ENCODE measurements at regions not wholly inside any gene's neighbourhood (a gene's known extent, or its start where the extent isn't known, plus 50 kb on each side); places are given as distances from the start of the nearest gene placed in this dataset.

- no peak for DNase-seq
These were observed 310.1 kb upstream of the MSX2 start for GRCh38 chr5:174414315-174414710.

DNA sequence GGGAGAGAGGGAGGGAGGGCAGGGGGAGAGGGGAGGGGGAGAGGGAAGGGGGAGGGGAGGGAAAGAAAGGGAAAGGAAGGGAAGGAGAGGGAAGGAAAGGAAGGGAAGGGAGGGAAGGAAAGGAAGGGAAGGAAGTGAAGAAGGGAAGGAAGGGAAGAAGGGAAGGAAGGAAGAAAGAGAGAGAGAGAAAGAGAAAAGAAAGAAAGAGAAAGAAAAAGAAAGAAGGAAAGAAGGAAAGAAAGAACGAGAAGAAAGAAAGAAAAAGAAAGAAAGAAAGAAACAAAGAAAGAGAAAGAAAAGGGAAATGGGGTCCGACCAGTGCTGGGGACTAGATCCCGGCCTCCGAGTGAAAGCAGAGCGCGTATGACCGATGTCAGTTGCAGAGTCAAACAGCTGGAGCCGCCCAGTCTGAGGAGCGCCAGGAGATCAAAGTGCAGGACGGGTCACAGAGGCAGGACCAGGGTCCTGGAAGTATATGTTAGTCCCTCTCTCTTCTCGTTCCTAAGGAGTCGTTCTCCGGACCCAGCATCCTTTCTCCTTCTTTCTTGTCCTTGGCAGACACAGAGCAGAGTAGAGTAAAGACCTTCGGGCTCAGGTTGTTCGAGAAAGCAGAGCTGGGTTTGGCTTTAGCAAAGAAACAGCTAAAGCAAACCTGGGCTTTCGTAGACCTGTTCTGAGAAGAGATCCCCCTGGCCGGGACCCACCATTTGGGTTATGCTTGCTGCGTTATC is 305.4 kb upstream of the MSX2 start:
- no peak for DNase-seq

DNA sequence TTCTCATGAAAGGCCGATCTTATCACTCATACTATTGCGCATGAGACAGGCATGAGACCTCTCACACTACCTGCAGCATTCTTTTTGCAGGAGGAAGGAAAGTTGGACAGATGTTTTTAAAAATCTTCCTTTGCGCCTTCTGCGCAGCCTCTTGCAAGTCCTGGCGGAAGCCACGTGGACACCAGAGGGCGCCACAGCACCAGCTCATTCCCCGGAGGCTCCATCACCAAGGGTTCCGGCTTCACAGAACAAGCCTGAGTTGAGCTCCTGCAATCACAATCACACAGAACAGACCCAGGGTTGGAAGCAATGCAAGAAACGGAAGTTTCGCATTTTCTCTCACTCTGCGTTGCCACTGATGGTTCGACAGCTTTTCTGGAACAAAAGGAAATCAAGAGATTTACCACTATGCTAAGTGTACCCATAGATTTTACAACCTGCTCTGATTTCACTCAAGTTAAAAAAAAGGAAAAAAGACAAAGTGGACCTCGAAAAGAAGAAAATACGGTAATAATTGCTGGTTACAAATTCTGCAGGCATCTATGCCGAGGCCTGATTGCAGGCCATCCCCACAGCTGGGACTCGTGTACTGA is 304.7 kb upstream of the MSX2 start:
- DNase-seq = peak; percentile 75

DNA sequence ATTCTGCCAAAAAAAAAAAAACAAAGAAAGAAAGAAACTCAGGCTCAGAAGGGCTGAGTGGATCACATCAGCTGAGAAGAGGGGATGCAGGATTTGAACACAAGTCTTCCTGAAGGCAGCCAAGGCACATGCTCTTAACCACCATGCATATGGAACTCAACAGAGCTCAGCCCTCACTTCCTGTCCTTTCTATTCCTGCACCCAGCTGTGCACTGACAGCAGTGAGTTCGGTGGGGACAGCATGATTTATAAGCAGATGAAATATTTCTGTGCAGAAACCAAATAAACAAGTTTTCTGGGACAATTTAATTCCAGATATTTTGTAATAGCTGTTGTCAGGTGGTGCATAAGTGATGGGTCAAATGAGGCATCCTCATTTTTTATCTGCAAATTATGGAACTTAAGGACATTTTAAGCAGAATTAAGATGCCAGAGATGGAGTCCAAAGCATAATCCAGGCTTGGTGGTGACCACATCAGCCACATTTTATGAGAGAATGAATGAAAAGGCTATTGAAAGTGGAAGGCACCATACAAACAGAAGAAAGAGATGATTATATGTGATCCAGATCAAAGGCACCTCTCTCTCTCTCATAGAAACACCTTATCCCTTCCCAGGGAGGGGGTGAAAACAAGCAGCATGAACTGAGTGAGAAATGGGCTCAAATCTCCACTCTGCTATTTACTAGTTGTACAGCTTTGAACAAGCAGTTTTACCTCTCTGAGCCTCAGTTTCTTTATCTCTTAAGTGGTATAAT is 303.6 kb upstream of the MSX2 start:
- DNase-seq = no peak

- DNase-seq = no peak
These were observed 303.0 kb upstream of the MSX2 start for GRCh38 chr5:174421408-174421805.

DNA sequence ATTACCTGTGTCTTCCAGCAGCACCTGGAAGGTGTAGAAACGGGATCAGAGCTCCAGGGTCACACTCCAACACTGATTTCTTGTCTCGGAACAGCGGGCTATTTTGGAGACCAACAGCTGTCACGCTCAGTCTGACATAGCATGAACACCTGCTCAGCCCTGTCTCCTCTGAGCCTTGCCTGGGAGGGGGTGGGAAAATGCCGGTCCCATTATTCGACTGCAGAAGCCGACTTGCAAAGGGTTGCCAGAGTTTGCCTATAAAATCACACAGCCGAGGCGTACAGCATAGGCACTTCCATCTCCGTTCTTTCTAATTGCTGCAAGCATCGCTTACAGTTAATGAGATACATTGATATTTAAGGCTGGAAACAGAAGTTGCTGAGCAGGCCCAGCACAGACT is 300.8 kb upstream of the MSX2 start:
- DNase-seq = no peak

GRCh38 chr5:174424219-174425053 is 299.9 kb upstream of the MSX2 start:
- no peak for DNase-seq

DNA sequence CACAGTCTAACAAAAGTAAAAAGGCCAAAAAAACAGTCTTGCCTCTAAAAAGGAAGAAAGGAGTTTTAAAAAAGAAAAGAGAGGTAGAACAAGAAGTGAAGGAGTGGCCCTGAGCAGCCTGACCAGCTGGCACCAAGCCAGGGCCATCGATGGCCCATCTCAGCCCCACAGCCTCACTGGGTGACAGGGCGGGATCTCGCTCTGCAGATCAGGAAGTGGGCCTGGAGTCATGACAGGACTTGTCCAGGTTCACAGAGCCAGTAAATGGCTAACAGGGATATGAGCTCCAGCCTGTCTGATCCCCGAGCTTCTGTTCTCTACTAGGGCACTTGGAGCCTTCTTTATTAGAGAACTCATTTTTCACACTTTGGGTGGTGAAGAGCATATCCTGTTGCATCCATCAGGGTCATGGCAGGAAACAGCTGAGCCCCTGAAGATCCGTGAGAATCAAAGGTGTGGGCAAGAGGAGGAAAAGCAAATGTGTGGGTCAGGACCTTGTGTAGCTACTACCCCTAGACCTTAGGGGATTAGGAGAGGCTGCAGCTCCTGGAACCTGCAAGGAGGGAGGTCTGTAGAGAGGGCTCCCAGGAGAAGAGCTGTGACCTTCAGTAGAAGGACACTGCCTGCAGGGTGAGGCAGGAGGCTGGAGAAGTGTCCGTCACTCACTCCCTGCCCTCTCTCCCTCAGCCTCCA is 299.0 kb upstream of the MSX2 start:
- DNase-seq = no peak

DNA sequence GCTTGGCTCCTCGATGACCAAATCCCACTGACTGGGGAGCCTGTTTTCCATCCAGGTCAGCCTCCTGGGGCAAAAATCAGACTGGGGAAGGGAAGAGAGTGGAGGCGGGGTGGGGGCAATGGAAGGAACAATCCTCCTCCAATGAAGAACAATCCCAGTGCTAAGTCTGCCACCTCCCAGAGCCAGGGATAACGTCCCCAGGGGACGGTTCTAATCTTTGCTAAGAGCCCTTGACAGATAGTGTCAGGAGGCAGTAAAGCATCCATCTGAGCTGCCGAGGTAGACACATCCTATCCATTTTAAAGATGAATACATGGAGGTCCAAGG is 298.5 kb upstream of the MSX2 start:
- DNase-seq = no peak

DNA sequence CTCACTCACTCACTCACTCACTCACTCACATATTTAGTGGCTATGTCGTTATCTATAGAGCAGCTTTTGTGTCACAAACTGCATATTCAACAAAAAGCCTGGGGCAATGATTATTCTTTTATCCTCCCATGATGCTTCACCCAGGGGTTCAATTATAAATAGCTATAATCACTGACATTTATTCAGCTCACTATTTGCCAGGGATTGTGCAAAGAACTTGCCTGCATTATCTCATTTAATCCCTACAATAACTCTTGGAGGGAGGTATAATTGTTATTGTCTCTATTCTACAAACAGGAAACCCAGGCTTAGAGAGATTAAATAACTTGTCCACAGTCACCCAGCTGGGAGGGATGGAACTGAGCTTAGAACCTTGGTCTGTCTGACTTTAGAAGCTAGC is 298.0 kb upstream of the MSX2 start:
- no peak for DNase-seq

- no peak for DNase-seq
These were observed 297.5 kb upstream of the MSX2 start for GRCh38 chr5:174426851-174427250.

DNA sequence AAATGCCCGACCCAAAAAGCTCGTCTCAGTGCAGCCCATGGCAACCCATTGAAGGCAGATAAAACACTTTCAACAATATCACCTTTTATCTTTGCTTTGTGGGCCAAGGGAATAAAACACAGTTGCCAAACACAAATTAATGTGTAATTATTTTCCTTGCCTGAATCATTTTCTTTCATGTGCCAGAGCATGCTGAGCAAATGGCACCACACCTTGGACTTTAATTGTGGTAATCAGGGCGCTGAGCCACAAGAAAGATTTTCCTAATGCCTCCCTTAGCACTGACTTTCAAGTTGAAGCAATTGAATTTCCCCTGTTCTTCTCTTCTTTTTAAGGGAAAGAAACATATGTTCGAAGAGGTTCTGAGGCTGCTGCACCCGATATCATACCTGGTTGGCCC is 297.1 kb upstream of the MSX2 start:
- no peak for DNase-seq

GRCh38 chr5:174428895-174429294 is 295.5 kb upstream of the MSX2 start:
- no peak for DNase-seq

GRCh38 chr5:174430940-174431339 is 293.4 kb upstream of the MSX2 start:
- no peak for DNase-seq

GRCh38 chr5:174431504-174431903 is 292.9 kb upstream of the MSX2 start:
- DNase-seq = no peak

GRCh38 chr5:174433098-174433497 is 291.3 kb upstream of the MSX2 start:
- no peak for DNase-seq

DNA sequence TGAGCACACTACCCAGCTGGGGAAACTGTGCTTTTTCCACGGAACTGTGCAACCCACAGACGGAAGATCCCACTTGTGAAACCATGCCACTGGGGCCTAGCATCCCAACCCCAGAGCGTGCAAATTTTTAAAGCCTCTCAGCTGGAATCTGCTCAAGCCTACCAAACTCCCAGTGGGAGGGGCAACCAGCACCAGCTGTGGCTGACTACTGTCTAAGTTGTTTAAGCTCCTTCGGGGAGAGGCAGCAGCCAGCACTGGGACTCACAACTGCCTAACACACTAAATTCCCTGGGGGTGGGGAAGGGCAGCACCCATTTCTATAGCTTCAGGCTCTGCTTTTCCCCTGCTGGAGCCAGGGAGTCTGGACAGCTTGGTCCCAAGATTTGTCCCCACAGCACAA is 287.6 kb upstream of the MSX2 start:
- no peak for DNase-seq

- no peak for DNase-seq
These were observed 279.7 kb upstream of the MSX2 start for GRCh38 chr5:174444479-174445188.

DNA sequence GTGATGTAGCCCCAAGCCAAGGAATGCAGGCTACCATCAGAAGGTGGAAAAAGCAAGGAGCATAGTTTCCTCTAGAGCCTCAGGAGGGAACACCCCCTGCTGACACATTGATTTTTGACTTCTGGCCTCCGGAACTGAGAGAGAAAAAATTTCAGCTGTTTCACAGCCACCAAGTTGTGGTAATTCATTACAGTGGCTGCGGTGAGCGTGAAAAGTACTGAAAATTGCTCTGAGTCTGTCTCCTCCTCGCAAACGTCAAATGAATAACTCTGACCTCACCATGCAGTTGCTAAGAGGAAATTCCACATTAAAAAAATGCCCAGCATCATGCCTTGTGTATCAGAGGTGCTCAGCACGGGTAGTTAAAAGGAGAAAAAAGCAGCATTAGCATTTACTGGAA is 277.9 kb upstream of the MSX2 start:
- no peak for DNase-seq

DNA sequence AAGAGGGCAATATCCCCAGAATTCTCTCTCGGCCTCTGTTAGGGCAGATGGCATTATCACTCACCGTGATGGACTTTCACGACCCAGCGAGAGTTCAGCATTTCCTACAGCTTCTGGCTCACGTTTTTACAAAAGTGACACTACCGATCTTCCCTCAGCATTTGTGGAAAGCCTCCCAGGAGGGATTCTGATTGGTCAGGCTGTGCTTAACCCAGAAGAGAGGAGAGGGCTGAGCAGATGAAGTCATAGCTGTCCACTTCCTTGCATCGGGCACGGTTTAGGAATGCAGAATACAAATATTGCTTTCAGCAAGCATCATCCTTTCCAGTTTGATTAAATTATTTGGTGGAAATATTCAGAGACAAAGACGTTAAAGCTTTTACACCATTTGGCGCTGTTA is 277.4 kb upstream of the MSX2 start:
- DNase-seq = no peak

- no peak for DNase-seq
These were observed 276.3 kb upstream of the MSX2 start for GRCh38 chr5:174448041-174448440.

DNA sequence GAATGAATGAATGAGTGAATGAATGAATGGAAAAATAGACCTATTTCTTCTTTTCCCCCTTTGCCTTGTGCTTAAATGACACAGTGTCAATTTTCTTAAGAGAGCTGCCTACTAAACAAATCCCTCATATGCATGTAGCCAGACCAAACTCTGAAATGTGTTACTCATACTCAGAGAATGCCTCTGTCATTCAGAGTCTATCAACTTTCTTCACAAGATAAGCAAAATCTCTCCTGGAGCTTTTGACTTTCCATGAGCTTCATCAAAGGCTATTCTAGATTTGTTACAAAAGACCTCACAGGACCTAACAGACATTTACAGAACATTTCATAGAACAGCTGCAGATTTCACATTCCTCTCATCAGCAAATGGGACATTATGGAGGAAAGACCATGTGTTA is 275.7 kb upstream of the MSX2 start:
- no peak for DNase-seq
